ENCODE measurements at regions not wholly inside any gene's neighbourhood (a gene's known extent, or its start where the extent isn't known, plus 50 kb on each side); places are given as distances from the start of the nearest gene placed in this dataset.

DNA sequence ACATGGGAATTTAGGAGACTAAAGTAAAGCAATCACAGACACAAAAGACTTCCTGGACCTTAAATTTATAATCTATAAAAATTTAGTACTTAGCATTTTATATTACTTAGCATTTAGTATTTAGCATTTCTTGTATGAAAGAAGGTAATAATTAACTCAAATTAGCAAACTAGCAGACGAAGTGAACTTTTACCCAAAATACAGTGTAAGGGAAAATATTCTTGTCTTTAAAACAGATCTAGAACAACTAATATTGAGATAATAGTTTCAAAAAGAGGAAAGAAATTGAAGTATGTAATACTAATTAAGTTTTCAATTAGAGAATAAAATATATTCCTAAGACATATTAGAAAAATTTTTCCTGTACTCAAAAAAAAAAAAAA is 134.5 kb upstream of the ZNF804A start:
- DNase-seq, result no peak
- Histone ChIP-seq H3K4me1 (no peaks in the 10 kb centered on the region), H3K4me3 (no peak overlapping the region), H3K9me3 (replicated peaks) (no peaks in the 10 kb centered on the region), H3K36me3 (no peaks in the 10 kb centered on the region), H3K27me3 (ENCODE audit: low read depth) (no peaks in the 10 kb centered on the region), H3K27ac (replicated peaks) (no peak overlapping the region)
- intact Hi-C loops (cut with micrococcal nuclease), result no loop called here
- TF ChIP-seq, protein P1, sequence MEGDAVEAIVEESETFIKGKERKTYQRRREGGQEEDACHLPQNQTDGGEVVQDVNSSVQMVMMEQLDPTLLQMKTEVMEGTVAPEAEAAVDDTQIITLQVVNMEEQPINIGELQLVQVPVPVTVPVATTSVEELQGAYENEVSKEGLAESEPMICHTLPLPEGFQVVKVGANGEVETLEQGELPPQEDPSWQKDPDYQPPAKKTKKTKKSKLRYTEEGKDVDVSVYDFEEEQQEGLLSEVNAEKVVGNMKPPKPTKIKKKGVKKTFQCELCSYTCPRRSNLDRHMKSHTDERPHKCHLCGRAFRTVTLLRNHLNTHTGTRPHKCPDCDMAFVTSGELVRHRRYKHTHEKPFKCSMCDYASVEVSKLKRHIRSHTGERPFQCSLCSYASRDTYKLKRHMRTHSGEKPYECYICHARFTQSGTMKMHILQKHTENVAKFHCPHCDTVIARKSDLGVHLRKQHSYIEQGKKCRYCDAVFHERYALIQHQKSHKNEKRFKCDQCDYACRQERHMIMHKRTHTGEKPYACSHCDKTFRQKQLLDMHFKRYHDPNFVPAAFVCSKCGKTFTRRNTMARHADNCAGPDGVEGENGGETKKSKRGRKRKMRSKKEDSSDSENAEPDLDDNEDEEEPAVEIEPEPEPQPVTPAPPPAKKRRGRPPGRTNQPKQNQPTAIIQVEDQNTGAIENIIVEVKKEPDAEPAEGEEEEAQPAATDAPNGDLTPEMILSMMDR (IDR thresholded peaks at IDR 0.05; ENCODE audit: borderline replicate concordance), result no peak

DNA sequence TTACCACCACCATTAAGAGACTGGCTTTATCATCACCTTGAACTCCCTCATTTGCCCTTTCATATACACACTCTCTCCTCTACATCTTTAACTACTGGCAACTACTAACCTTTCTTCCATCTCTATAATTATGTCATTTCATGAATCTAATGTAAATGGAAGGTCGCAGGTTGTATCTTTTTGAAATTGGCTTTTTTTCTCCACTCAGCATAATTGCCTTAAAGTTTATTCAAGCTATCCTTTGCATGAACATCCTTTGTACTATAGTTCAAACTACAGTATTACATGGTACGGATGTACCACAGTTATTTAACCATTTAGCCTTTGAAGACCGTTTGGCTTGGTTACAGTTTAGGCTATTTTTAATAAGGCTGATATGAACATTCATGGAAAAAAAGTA is 129.5 kb upstream of the ZNF804A start:
- Histone ChIP-seq H3K27ac (replicated peaks) (no peak overlapping the region), H3K4me1 (no peaks in the 10 kb centered on the region), H3K9me3 (replicated peaks) (no peaks in the 10 kb centered on the region), H3K27me3 (ENCODE audit: low read depth) (no peaks in the 10 kb centered on the region), H3K36me3 (no peaks in the 10 kb centered on the region), H3K4me3 (no peak overlapping the region)
- intact Hi-C loops (cut with micrococcal nuclease), result no loop called here
- DNase-seq, result no peak
- TF ChIP-seq, protein P1 (IDR thresholded peaks at IDR 0.05; ENCODE audit: borderline replicate concordance), result no peak

DNA sequence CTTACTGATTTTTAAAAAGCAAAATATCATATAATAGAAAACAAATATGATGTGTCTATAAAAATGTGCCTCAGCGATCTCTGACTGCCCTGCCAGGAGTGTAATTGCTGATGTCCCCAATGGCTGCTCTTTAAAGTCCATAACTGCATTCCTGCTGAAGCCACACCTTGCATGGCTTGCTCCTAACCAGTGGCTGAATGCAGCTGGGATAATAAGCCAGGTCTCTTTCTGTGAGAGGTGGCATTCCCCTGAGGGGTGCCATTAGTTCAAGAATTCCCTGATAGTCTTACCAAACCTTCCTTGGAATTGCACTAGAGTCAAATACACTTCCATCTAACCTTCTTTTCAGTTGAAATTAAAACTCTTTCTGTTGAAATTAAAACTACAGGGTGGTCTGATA is 125.8 kb upstream of the ZNF804A start:
- TF ChIP-seq, protein P1 (IDR thresholded peaks at IDR 0.05; ENCODE audit: borderline replicate concordance), result no peak
- Histone ChIP-seq H3K9me3 (replicated peaks) (no peaks in the 10 kb centered on the region), H3K27me3 (ENCODE audit: low read depth) (no peaks in the 10 kb centered on the region), H3K4me1 (no peaks in the 10 kb centered on the region), H3K36me3 (no peaks in the 10 kb centered on the region), H3K4me3 (no peak overlapping the region), H3K27ac (replicated peaks) (no peak overlapping the region)
- intact Hi-C loops (cut with micrococcal nuclease), result no loop called here
- no peak for DNase-seq

DNA sequence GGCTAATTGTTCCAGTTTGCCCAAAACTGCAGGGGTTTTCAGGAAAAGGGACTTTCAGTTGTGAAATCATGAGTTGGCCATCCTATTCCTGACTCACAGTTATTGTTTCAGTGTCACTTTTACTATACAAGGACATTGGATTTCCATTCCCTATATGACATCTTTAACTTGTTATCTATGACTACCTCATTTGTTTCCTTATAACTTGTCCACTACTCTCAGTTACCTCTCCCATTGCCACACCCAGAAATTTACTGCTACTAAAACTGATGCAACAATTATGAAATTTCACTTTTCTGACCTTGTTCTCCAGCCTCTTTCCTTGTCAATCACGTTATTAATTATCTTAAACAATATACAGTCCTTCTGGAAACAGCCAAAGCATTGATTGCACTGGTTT is 116.5 kb upstream of the ZNF804A start:
- DNase-seq, result no peak
- H3K36me3 ChIP-seq, result no peaks in the 10 kb centered on the region
- no peak overlapping the region for H3K4me3 ChIP-seq
- TF ChIP-seq, protein P1 (IDR thresholded peaks at IDR 0.05; ENCODE audit: borderline replicate concordance), result no peak
- H3K27ac ChIP-seq (replicated peaks), result no peak overlapping the region
- no peaks in the 10 kb centered on the region for H3K4me1 ChIP-seq
- no peaks in the 10 kb centered on the region for H3K9me3 ChIP-seq (replicated peaks)
- H3K27me3 ChIP-seq (ENCODE audit: low read depth), result no peaks in the 10 kb centered on the region
- intact Hi-C loops (cut with micrococcal nuclease), result no loop called here

DNA sequence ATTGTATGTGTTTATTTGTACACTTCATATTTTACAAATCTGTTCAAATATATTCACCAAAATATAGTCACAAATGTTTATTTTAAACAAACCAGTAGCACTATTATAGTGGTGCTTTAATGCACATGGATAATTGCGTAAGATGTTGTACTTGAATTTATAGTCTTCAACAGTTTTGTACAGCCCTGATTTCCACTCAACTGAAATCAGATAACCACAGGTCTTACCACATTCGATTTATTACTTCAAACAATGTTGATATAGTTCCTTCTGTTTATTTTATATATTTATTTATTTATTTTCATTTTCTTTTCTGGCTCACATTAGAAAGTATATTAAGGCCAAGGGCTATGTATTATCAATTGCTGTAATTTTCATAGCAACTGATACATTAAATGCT is 99.4 kb upstream of the ZNF804A start:
- Histone ChIP-seq H3K27me3 (ENCODE audit: low read depth) (no peaks in the 10 kb centered on the region), H3K27ac (replicated peaks) (no peak overlapping the region), H3K36me3 (no peaks in the 10 kb centered on the region), H3K4me1 (no peaks in the 10 kb centered on the region), H3K9me3 (replicated peaks) (peaks cover 6% of the 10 kb centered on the region), H3K4me3 (no peak overlapping the region)
- intact Hi-C loops (cut with micrococcal nuclease), result no loop called here
- TF ChIP-seq, protein P1 (IDR thresholded peaks at IDR 0.05; ENCODE audit: borderline replicate concordance), result no peak
- DNase-seq, result no peak

DNA sequence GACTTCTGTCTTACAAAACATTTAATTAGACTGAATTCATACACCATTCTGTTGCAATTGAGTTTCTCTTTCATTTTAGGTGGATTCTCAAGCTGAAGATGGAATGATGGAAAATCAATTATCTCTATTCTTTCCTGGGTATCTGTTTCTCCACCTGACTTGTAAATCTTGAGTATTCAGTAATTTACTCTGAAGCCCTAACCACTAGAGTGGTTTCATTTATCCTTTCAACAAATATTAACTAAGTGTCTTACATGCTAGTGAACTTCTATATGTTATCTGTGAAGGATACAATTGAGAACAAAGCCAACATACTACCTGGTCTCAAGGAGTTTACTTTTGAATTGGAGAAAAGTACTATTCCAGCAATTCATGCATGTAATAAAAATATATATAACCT is 94.1 kb upstream of the ZNF804A start:
- no peak overlapping the region for H3K4me3 ChIP-seq
- H3K27me3 ChIP-seq (ENCODE audit: low read depth), result no peaks in the 10 kb centered on the region
- TF ChIP-seq, protein P1 (IDR thresholded peaks at IDR 0.05; ENCODE audit: borderline replicate concordance), result no peak
- no peaks in the 10 kb centered on the region for H3K9me3 ChIP-seq (replicated peaks)
- H3K36me3 ChIP-seq, result no peaks in the 10 kb centered on the region
- DNase-seq, result no peak
- intact Hi-C loops (cut with micrococcal nuclease), result no loop called here
- no peaks in the 10 kb centered on the region for H3K4me1 ChIP-seq
- H3K27ac ChIP-seq (replicated peaks), result no peak overlapping the region

All from left ventricle myocardium inferior (tissue), 1 donor.